ENCODE measurements at regions not wholly inside any gene's neighbourhood (a gene's known extent, or its start where the extent isn't known, plus 50 kb on each side); places are given as distances from the start of the nearest gene placed in this dataset.

DNA sequence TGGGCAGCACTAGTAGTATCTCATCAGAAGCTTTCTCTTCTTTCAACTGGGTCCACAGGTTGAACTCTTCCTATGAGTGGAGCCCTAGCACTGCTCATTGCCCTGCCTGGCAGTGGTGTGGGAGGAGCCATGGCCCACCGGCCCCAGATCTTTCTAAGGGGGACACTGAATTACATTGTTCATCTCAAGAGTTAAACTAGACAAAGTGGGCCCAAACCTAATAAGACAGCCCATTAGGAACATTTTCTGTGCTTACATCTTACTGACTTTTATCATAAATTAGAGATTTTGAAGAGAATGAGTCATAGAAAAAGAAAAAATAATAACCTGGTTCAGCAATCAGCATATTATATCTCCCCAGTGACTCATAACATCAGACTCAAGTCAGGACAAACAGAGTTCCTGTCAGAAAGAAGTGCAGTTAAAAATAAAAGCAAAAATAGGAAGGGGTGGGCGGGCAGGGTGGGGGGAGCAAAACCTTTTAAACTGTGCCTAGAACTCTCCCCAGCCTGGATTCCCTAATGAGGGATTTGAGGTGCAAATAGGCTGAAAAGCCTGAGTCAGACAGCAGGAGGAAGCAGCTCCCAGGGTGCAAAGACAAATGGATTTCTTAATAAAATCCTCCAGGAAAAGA, 161.6 kb upstream of the TRIB2 start:
- Histone ChIP-seq H3K79me1 (ENCODE audit: low read length) (no peaks in the 10 kb centered on the region), H3K27ac (ENCODE audit: low read depth, low read length) (no peak overlapping the region)

DNA sequence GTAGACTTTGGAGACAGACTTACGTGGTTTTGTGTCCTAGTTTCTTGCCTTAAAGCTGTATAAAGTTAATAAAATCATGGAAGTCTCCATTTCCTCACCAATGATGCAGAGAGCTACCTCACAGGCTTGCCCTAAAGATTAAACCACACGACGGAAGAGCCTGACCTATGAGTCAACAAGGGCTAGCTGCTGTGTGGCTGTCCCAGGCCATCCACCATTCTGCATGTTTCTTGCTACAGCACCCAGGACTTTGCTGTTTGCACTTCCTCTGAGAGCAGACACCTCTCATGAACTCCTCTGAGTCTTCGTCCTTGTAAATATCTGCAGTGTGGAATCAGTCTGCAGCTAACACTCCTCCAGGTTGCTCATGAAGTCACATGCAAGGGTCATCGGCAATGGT, 160.0 kb upstream of the TRIB2 start:
- Histone ChIP-seq H3K27ac (ENCODE audit: low read depth, low read length) (no peak overlapping the region), H3K4ac (ENCODE audit: low read depth, low read length) (no peak overlapping the region), H3K4me3 (ENCODE audit: low read length) (no peak overlapping the region), H3K79me1 (ENCODE audit: low read length) (no peaks in the 10 kb centered on the region), H3K56ac (ENCODE audit: low read length) (no peak overlapping the region), H3K79me2 (ENCODE audit: control insufficient read depth, insufficient read depth, low read length) (no peaks in the 10 kb centered on the region), H4K5ac (ENCODE audit: low read length) (no peak overlapping the region), H3K18ac (ENCODE audit: low read length) (no peak overlapping the region), H4K8ac (ENCODE audit: low read depth, low read length) (no peak overlapping the region), H3K4me2 (ENCODE audit: low read length) (no peak overlapping the region), H3K27me3 (ENCODE audit: insufficient read depth, low read length, poor library complexity) (no peaks in the 10 kb centered on the region), H3K9ac (ENCODE audit: low read length) (no peak overlapping the region), H2BK15ac (replicated peaks; ENCODE audit: low read depth) (no peak overlapping the region), H3K23ac (ENCODE audit: low read length) (no peak overlapping the region), H2AK5ac (ENCODE audit: low read length) (no peak overlapping the region), H3K4me1 (ENCODE audit: control insufficient read depth, low read depth, low read length) (peaks cover 2% of the 10 kb centered on the region), H2BK5ac (ENCODE audit: low read length) (no peak overlapping the region), H2BK120ac (ENCODE audit: low read depth, low read length) (no peak overlapping the region), H3K36me3 (ENCODE audit: control insufficient read depth, insufficient read depth, low read length) (no peaks in the 10 kb centered on the region)
- no peak for DNase-seq
- WGBS (ENCODE audit: extremely low coverage, insufficient coverage, low lambda C conversion rate), result no CpG with 5 or more reads among the region's 5 CpGs

More for the DNA sequence above, 161.6 kb upstream of the TRIB2 start:
- Histone ChIP-seq H2BK120ac (ENCODE audit: low read depth, low read length) (no peak overlapping the region), H2BK15ac (replicated peaks; ENCODE audit: low read depth) (no peak overlapping the region), H3K23ac (ENCODE audit: low read length) (no peak overlapping the region), H2BK5ac (ENCODE audit: low read length) (no peak overlapping the region), H3K56ac (ENCODE audit: low read length) (no peak overlapping the region), H4K5ac (ENCODE audit: low read length) (no peak overlapping the region), H3K36me3 (ENCODE audit: control insufficient read depth, insufficient read depth, low read length) (no peaks in the 10 kb centered on the region), H3K9ac (ENCODE audit: low read length) (no peak overlapping the region), H3K4me1 (ENCODE audit: control insufficient read depth, low read depth, low read length) (peaks cover 2% of the 10 kb centered on the region), H2AK5ac (ENCODE audit: low read length) (no peak overlapping the region), H3K4me3 (ENCODE audit: low read length) (no peak overlapping the region), H4K8ac (ENCODE audit: low read depth, low read length) (no peak overlapping the region), H3K4ac (ENCODE audit: low read depth, low read length) (no peak overlapping the region), H3K18ac (ENCODE audit: low read length) (no peak overlapping the region), H3K79me2 (ENCODE audit: control insufficient read depth, insufficient read depth, low read length) (no peaks in the 10 kb centered on the region), H3K4me2 (ENCODE audit: low read length) (no peak overlapping the region), H3K27me3 (ENCODE audit: insufficient read depth, low read length, poor library complexity) (no peaks in the 10 kb centered on the region)
- WGBS (ENCODE audit: extremely low coverage, insufficient coverage, low lambda C conversion rate), result no CpG with 5 or more reads among the region's 2 CpGs
- peak; percentile 38 for DNase-seq

DNA sequence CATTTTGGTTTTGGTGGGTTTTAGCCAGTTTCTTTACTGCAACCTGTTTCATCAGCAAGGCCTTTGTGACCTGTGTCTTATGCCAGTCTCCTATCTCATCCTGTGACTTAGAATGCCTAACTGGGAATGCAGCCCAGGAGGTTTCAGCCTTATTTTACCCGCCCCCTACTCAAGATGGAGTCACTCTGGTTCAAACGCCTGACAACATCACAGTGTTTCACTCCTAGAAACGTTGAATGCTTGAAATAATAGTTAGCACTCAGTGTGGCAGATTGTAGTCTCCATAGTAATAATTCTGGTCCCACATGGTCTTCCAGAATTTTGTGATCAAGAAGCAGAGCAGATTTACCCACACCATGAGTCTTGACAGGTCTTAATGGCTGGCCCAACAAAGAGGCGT, 159.0 kb upstream of the TRIB2 start:
- Histone ChIP-seq H3K9ac (ENCODE audit: low read length) (no peak overlapping the region), H3K27me3 (ENCODE audit: insufficient read depth, low read length, poor library complexity) (no peaks in the 10 kb centered on the region), H3K4me1 (ENCODE audit: control insufficient read depth, low read depth, low read length) (peaks cover 2% of the 10 kb centered on the region), H3K79me2 (ENCODE audit: control insufficient read depth, insufficient read depth, low read length) (no peaks in the 10 kb centered on the region), H3K4me3 (ENCODE audit: low read length) (no peak overlapping the region), H4K5ac (ENCODE audit: low read length) (no peak overlapping the region), H3K4me2 (ENCODE audit: low read length) (no peak overlapping the region), H3K56ac (ENCODE audit: low read length) (no peak overlapping the region), H4K8ac (ENCODE audit: low read depth, low read length) (no peak overlapping the region), H2BK15ac (replicated peaks; ENCODE audit: low read depth) (no peak overlapping the region), H3K4ac (ENCODE audit: low read depth, low read length) (no peak overlapping the region), H2BK5ac (ENCODE audit: low read length) (no peak overlapping the region), H3K27ac (ENCODE audit: low read depth, low read length) (no peak overlapping the region), H3K18ac (ENCODE audit: low read length) (no peak overlapping the region), H3K23ac (ENCODE audit: low read length) (no peak overlapping the region), H2AK5ac (ENCODE audit: low read length) (no peak overlapping the region), H2BK120ac (ENCODE audit: low read depth, low read length) (no peak overlapping the region), H3K36me3 (ENCODE audit: control insufficient read depth, insufficient read depth, low read length) (no peaks in the 10 kb centered on the region), H3K79me1 (ENCODE audit: low read length) (no peaks in the 10 kb centered on the region)
- DNase-seq, result no peak
- no CpG with 5 or more reads among the region's 4 CpGs for WGBS (ENCODE audit: extremely low coverage, insufficient coverage, low lambda C conversion rate)

DNA sequence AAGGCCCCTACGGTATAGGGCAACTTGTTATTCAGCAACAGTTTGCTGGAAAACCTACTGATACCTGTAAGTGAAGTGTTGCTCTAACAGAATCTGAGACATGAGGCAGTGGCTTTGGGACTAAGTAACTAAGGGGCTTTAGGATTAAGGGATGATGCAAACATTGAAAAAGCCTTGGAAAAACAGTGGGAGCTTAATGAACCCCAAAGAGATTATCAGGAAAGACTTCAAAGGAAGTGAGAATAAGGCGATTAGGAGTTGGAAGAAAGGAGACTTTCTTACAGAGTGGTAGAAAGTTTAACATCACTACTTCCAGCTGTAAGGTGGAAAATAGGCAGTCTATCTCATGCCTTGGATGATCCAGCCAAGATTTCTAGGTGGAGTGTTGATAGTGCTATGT, 158.2 kb upstream of the TRIB2 start:
- Histone ChIP-seq H4K5ac (ENCODE audit: low read length) (no peak overlapping the region), H3K27ac (ENCODE audit: low read depth, low read length) (no peak overlapping the region), H3K36me3 (ENCODE audit: control insufficient read depth, insufficient read depth, low read length) (no peaks in the 10 kb centered on the region), H3K79me2 (ENCODE audit: control insufficient read depth, insufficient read depth, low read length) (no peaks in the 10 kb centered on the region), H3K23ac (ENCODE audit: low read length) (no peak overlapping the region), H2BK5ac (ENCODE audit: low read length) (no peak overlapping the region), H3K4ac (ENCODE audit: low read depth, low read length) (no peak overlapping the region), H4K8ac (ENCODE audit: low read depth, low read length) (no peak overlapping the region), H3K9ac (ENCODE audit: low read length) (no peak overlapping the region), H3K27me3 (ENCODE audit: insufficient read depth, low read length, poor library complexity) (no peaks in the 10 kb centered on the region), H3K79me1 (ENCODE audit: low read length) (no peaks in the 10 kb centered on the region), H3K4me1 (ENCODE audit: control insufficient read depth, low read depth, low read length) (peaks cover 2% of the 10 kb centered on the region), H3K4me3 (ENCODE audit: low read length) (no peak overlapping the region), H3K56ac (ENCODE audit: low read length) (no peak overlapping the region), H3K18ac (ENCODE audit: low read length) (no peak overlapping the region), H2AK5ac (ENCODE audit: low read length) (no peak overlapping the region), H2BK15ac (replicated peaks; ENCODE audit: low read depth) (no peak overlapping the region), H2BK120ac (ENCODE audit: low read depth, low read length) (no peak overlapping the region), H3K4me2 (ENCODE audit: low read length) (no peak overlapping the region)
- peak; percentile 18 for DNase-seq
- no CpG with 5 or more reads among the region's 2 CpGs for WGBS (ENCODE audit: extremely low coverage, insufficient coverage, low lambda C conversion rate)

DNA sequence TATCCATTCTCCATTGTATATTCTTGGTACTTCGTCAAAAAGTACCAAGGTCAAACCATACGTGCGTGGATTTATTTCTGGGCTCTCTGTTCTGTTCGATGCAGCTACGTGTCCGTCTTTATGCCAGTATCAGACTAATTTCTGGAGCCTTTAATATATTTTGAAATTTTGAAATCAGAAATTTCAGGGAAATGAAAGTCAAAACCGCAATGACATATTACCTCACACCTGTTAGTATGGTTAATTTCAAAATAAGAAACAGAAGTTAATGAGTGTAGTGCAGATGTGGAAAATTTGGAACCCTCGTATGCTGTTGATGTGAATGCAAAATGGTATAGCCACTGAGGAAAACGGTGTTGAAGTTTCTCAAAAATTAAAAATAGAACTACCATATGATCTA, 156.1 kb upstream of the TRIB2 start:
- no peaks in the 10 kb centered on the region for H3K79me2 ChIP-seq (ENCODE audit: control insufficient read depth, insufficient read depth, low read length)
- H4K8ac ChIP-seq (ENCODE audit: low read depth, low read length), result no peak overlapping the region
- no peak overlapping the region for H2BK5ac ChIP-seq (ENCODE audit: low read length)
- H3K27me3 ChIP-seq (ENCODE audit: insufficient read depth, low read length, poor library complexity), result no peaks in the 10 kb centered on the region
- H3K36me3 ChIP-seq (ENCODE audit: control insufficient read depth, insufficient read depth, low read length), result no peaks in the 10 kb centered on the region
- H3K4me3 ChIP-seq (ENCODE audit: low read length), result no peak overlapping the region
- no peak overlapping the region for H2BK15ac ChIP-seq (replicated peaks; ENCODE audit: low read depth)
- no peak overlapping the region for H2BK120ac ChIP-seq (ENCODE audit: low read depth, low read length)
- no peak overlapping the region for H3K4me2 ChIP-seq (ENCODE audit: low read length)
- H3K23ac ChIP-seq (ENCODE audit: low read length), result no peak overlapping the region
- no peak for DNase-seq
- no peak overlapping the region for H3K27ac ChIP-seq (ENCODE audit: low read depth, low read length)
- no peak overlapping the region for H3K4ac ChIP-seq (ENCODE audit: low read depth, low read length)
- H3K18ac ChIP-seq (ENCODE audit: low read length), result no peak overlapping the region
- no peak overlapping the region for H2AK5ac ChIP-seq (ENCODE audit: low read length)
- H3K9ac ChIP-seq (ENCODE audit: low read length), result no peak overlapping the region
- peaks cover 1% of the 10 kb centered on the region for H3K4me1 ChIP-seq (ENCODE audit: control insufficient read depth, low read depth, low read length)
- H4K5ac ChIP-seq (ENCODE audit: low read length), result no peak overlapping the region
- WGBS (ENCODE audit: extremely low coverage, insufficient coverage, low lambda C conversion rate), result no CpG with 5 or more reads among the region's 9 CpGs
- no peaks in the 10 kb centered on the region for H3K79me1 ChIP-seq (ENCODE audit: low read length)
- no peak overlapping the region for H3K56ac ChIP-seq (ENCODE audit: low read length)

DNA sequence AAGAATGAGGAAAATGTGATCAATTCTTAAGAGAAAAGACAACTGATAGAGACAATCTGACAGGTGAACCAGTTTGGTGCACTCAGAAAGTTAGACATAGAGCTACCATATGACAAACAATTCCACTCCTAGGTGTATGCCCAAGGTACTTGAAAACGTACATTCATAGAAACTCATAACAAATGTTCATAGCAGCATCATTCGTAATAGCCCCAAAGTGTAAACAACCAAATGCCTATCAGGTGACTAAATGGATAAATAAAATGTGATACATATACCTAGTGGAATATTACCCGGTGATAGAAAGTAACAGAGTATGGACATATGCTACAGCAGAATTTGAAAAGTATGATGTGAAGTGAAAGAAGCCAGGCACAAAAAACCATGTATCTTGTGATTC, 149.3 kb upstream of the TRIB2 start:
- H3K4me3 ChIP-seq (ENCODE audit: low read length), result no peak overlapping the region
- H2AK5ac ChIP-seq (ENCODE audit: low read length), result no peak overlapping the region
- WGBS (ENCODE audit: extremely low coverage, insufficient coverage, low lambda C conversion rate), result no CpG with 5 or more reads among the region's 3 CpGs
- no peak overlapping the region for H2BK15ac ChIP-seq (replicated peaks; ENCODE audit: low read depth)
- H3K79me2 ChIP-seq (ENCODE audit: control insufficient read depth, insufficient read depth, low read length), result no peaks in the 10 kb centered on the region
- H3K23ac ChIP-seq (ENCODE audit: low read length), result no peak overlapping the region
- no peak overlapping the region for H3K4ac ChIP-seq (ENCODE audit: low read depth, low read length)
- H4K8ac ChIP-seq (ENCODE audit: low read depth, low read length), result no peak overlapping the region
- H3K4me1 ChIP-seq (ENCODE audit: control insufficient read depth, low read depth, low read length), result no peaks in the 10 kb centered on the region
- H2BK120ac ChIP-seq (ENCODE audit: low read depth, low read length), result no peak overlapping the region
- no peak overlapping the region for H3K18ac ChIP-seq (ENCODE audit: low read length)
- H3K4me2 ChIP-seq (ENCODE audit: low read length), result no peak overlapping the region
- H3K79me1 ChIP-seq (ENCODE audit: low read length), result no peaks in the 10 kb centered on the region
- no peak overlapping the region for H3K56ac ChIP-seq (ENCODE audit: low read length)
- H3K27ac ChIP-seq (ENCODE audit: low read depth, low read length), result no peak overlapping the region
- H3K36me3 ChIP-seq (ENCODE audit: control insufficient read depth, insufficient read depth, low read length), result no peaks in the 10 kb centered on the region
- no peaks in the 10 kb centered on the region for H3K27me3 ChIP-seq (ENCODE audit: insufficient read depth, low read length, poor library complexity)
- DNase-seq, result no peak
- no peak overlapping the region for H3K9ac ChIP-seq (ENCODE audit: low read length)
- H2BK5ac ChIP-seq (ENCODE audit: low read length), result no peak overlapping the region
- no peak overlapping the region for H4K5ac ChIP-seq (ENCODE audit: low read length)

Measured in mesendoderm (in vitro differentiated cells).